8988T (cell line): ENCODE measurements at regions not wholly inside any gene's neighbourhood (a gene's known extent, or its start where the extent isn't known, plus 50 kb on each side); places are given as distances from the start of the nearest gene placed in this dataset.

Experiments
- DNase-seq: peaks from one replicate; pipeline ENCODE4 v3.0.0; 2011

GRCh38 chr1:204736836-204737235 is 51.3 kb upstream of the LRRN2 start:
- DNase-seq, result no peak

GRCh38 chr1:204738506-204738905 is 53.0 kb upstream of the LRRN2 start:
- no peak for DNase-seq

GRCh38 chr1:204740354-204740753 is 54.8 kb upstream of the LRRN2 start:
- no peak for DNase-seq

- no peak for DNase-seq
Observed at GRCh38 chr1:204741440-204741839, 55.9 kb upstream of the LRRN2 start.

GRCh38 chr1:204742676-204743251 is 57.2 kb upstream of the LRRN2 start:
- DNase-seq, result no peak

DNA sequence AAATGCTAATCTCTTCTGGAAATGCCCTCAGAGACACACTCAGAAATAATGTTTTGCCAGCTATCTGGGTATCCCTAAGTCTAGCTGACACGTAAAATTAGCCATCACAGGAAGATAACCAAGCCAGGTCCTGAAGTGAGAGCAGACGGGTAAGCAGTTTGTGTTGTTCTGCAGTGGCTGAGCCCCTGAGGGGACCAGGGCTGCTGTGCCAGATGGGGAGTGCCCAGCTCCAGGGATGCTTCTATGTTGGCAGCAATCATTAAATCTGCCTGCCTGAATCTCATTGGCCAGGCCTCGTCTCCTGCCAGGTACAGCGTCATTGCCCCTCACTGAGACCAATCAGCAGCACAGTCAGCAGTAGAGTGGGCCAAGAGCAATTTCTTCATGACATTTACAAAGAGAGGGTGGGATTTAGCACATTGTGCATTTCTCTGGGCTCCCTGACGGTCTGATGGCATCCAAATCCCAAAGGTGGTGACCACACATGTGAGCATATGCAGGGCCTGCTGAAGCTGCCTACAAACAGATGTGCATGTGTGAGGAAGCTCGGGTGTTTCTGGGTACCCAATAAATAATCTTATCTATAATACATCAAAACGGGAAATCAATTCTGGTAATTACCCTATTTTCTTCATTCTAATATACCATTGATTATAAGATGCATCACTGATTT is 58.7 kb upstream of the LRRN2 start:
- no peak for DNase-seq

- DNase-seq, result no peak
Observed at GRCh38 chr1:204746838-204747442, 61.4 kb upstream of the LRRN2 start.

DNA sequence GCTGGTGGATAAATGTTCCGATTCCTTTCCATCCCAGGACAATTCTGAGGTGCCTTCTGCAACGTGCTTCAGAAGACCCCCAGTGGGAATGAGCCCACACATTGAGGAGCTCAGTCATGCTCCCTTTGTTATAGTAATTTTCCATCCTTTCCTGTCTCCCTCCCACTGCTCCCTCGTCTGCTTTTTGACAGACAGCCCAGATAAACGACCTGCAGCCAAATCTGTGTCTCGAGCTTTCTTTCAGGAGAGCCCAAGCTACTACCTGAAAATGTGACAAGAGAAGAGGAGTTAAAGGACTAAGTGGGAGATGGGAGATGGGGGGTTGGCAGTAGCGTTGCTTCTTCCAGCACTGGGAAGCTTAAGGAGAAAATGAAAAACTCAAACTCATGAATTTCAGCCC is 65.9 kb upstream of the LRRN2 start:
- no peak for DNase-seq

- peak; percentile 33 for DNase-seq
Observed at GRCh38 chr1:204751883-204752687, 66.5 kb upstream of the LRRN2 start.

DNA sequence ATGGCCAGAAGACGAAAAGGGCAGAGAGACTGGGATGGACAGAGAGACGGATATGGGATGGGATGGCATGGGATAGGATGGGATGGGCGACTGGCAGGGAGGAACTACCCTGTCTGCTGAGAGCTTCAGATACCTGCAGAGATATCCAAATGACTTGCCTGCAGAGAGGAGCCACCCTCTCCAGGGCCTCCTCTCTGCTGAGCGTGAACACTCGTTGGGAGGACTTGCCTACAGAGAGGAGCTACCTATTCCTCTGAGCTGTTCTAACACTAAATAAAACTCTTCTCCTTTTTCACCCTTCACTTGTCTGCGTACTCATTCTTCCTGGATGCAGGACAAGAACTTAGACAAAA is 67.1 kb upstream of the LRRN2 start:
- DNase-seq, result no peak

- no peak for DNase-seq
Observed at GRCh38 chr1:204754821-204755220, 69.3 kb upstream of the LRRN2 start.

- no peak for DNase-seq
Observed at GRCh38 chr1:204756349-204756748, 70.8 kb upstream of the LRRN2 start.

DNA sequence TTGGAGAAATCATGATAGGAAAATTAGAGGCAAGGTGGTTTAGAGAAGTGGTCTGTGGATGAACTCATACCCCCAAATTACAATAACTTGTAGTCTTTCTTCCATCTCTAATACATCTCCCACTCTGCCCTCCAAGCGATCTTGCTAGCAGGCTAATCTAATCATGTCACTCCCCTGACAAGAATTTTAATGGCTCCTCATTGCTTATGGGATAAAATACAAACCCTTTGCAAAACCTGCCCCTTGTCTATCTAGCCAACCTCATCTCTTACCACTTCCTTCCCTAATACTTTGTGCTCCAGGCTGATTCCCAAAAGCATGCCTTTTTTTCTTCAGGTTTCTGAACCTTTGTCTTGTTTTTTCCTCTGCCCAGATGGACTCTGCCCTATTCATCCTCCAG is 71.3 kb upstream of the LRRN2 start:
- DNase-seq, result no peak

DNA sequence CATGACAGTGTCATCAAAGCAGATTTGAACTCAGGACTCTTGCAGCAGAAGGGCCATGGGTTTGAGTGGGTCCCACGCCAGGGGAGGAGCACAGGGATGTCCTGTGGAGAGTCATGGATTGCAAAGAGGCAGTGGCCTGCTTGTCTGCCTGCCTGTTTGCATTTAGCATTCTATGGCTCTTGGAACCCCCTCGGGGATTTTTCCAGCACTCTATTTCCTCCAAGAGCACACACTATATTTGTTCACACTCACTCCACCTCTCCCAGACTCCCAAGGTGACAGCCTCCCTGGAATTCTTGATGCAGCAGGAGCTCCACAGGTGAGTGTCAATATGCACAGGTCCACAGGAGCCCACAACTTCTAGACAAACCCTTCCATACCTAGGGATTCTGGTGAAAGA is 73.1 kb upstream of the LRRN2 start:
- no peak for DNase-seq

DNA sequence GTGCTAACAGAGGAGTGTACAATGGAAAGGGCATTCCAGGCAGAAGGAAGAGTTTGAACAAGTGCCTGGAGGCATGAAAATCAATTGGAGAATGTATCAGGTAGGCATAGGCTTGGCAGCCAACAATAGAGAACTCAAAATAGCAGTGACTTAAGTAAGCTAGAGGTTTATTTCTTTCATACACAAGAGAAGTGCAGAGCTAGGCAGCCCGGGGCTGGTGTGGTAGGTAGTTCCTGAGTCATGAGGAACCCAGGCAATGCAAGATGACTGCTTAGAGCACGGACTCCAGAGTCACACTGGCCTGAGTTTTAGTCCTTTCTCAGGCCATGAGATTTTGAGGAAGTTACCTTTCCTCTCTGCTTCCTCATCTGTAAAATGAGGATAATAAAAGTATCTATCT is 74.8 kb upstream of the LRRN2 start:
- DNase-seq, result no peak

GRCh38 chr1:204760757-204761156 is 75.2 kb upstream of the LRRN2 start:
- no peak for DNase-seq

DNA sequence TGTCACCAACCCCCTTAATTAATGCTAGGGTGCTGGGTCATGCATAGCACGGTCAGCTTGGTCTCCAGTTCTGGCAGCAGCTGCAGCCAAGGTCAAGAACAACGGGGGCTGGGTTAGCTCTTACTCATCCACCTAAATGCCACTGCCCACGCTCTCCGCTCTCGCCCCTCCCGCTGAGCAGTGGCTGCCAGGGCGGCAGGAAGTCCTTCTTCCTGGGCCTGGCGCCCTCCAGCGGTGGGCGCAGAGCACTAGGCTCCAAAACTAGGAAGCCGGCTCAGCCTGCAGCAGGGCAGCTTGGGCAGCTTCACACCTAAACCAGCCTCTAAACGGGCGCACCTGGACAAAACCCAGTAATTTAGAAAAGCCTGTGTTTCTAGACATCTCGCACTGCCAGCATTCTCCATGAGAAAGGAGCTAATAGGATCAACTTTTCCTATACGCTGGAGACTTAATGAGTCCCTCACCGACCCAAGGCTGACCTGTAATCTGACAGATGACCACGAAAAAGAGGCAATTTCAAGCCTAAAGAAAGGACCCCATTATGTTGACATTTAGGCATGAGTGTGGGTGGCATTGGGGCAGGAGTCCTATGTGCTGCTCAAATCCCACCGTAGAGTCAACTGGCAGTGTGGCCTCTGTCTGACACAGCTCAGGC is 78.4 kb upstream of the LRRN2 start:
- DNase-seq, result peak; percentile 50

- no peak for DNase-seq
Observed at GRCh38 chr1:204769997-204770396, 84.5 kb upstream of the LRRN2 start.

DNA sequence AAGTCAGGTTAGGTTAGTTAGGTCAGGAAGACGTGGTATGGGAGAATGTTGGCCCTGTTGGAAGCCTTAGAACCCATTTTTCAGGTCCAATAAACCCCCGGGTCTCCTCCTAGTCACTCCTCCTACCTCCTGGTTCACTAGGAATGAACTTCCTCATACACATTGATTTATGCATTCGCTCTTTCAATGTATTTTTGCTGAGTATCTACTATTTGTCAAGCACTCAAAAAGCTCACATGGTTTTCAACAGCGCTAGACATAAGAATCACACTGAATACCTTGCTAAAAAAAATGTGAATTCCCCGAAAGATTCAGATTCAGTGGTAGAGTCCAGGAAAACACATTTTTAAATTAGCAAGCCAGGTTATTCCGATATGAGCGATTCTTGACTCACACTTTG is 85.8 kb upstream of the LRRN2 start:
- DNase-seq, result no peak

- DNase-seq, result no peak
Observed at GRCh38 chr1:204773246-204773645, 87.7 kb upstream of the LRRN2 start.

DNA sequence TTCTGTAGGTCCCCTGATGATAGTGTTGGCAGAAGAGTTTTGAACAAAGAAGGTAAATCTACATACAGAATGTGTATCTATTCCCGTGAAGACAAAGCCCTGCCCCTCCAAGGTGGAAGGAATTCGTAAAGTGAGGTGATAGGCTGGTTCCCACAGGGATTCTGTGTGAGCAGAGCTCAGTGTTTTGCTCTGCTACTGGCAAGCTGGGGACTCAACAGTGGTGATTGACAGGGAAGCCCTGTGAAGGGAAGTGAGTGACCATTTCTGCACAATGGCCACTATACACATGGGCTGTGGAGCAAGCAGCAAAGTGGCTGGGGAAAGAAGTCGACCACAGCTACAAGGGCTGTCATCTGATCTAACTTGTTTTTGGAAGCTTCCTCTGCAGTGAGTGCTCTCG is 90.0 kb upstream of the LRRN2 start:
- no peak for DNase-seq

GRCh38 chr1:204777591-204777990 is 92.1 kb upstream of the LRRN2 start:
- no peak for DNase-seq

GRCh38 chr1:204780630-204781029 is 90.0 kb upstream of the NFASC start:
- no peak for DNase-seq
